ENCODE measurements at regions not wholly inside any gene's neighbourhood (a gene's known extent, or its start where the extent isn't known, plus 50 kb on each side); places are given as distances from the start of the nearest gene placed in this dataset.

DNA sequence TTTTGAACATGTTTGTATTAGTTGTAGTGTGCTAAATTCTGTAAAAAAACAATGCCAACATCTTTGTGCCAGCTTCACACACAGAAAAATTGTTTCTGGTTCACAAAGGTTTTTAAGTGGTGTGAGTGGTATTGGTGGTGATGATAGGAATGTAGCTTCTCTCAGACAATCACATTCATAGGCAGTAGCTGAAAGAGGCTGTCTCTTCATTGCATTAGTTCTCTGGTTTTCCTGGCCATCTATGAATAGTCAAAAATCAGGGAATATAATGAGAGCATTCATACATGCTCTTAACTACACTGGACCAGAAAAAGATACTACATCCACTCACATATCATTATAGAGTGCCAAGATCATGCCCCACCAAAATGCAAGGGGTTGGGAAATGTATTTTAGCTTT lies 433.5 kb downstream of the FLRT2 start:
- DNase-seq (ENCODE audit: low read depth) = no peak

GRCh38 chr14:85960756-85961155 lies 430.8 kb downstream of the FLRT2 start:
- TF ChIP-seq, protein P1, sequence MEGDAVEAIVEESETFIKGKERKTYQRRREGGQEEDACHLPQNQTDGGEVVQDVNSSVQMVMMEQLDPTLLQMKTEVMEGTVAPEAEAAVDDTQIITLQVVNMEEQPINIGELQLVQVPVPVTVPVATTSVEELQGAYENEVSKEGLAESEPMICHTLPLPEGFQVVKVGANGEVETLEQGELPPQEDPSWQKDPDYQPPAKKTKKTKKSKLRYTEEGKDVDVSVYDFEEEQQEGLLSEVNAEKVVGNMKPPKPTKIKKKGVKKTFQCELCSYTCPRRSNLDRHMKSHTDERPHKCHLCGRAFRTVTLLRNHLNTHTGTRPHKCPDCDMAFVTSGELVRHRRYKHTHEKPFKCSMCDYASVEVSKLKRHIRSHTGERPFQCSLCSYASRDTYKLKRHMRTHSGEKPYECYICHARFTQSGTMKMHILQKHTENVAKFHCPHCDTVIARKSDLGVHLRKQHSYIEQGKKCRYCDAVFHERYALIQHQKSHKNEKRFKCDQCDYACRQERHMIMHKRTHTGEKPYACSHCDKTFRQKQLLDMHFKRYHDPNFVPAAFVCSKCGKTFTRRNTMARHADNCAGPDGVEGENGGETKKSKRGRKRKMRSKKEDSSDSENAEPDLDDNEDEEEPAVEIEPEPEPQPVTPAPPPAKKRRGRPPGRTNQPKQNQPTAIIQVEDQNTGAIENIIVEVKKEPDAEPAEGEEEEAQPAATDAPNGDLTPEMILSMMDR (IDR thresholded peaks at IDR 0.05; ENCODE audit: low read depth, low read length) = no peak
- no peak for TF ChIP-seq POLR2A (IDR thresholded peaks at IDR 0.05; ENCODE audit: extremely low read depth, insufficient read length)
- TF ChIP-seq MYC (IDR thresholded peaks at IDR 0.05; ENCODE audit: low read depth, low read length) = no peak
- TF ChIP-seq, protein P2, sequence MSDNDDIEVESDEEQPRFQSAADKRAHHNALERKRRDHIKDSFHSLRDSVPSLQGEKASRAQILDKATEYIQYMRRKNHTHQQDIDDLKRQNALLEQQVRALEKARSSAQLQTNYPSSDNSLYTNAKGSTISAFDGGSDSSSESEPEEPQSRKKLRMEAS (IDR thresholded peaks at IDR 0.05; ENCODE audit: low read depth, low read length) = no peak
- DNase-seq (ENCODE audit: low read depth) = no peak
- H3K4me3 ChIP-seq (ENCODE audit: low read depth, low read length) = no peak overlapping the region

More for the DNA sequence above, 433.5 kb downstream of the FLRT2 start:
- H3K4me3 ChIP-seq (ENCODE audit: low read depth, low read length) = no peak overlapping the region
- TF ChIP-seq POLR2A (IDR thresholded peaks at IDR 0.05; ENCODE audit: extremely low read depth, insufficient read length) (no peak), MYC (IDR thresholded peaks at IDR 0.05; ENCODE audit: low read depth, low read length) (no peak)
- TF ChIP-seq, protein P1 (IDR thresholded peaks at IDR 0.05; ENCODE audit: low read depth, low read length) = no peak
- TF ChIP-seq, protein P2 (IDR thresholded peaks at IDR 0.05; ENCODE audit: low read depth, low read length) = no peak

DNA sequence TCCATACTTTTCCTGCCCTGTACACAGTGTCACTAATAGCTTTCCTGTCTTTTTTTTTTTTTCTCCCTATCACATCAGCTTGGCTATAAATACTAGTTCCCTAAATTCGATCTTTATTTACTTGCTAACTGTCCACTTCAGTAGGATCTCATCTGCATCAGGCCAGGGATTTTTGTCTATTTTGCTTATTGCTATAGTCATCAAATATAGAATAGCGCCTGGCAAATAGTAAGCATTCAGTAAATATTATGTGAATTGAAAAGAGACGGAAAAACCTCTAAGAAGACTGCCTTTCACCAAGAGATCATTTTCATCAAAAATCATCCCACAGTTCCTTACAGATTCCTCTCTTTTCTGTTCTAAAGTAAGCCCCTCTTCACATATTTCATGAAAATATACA lies 429.1 kb downstream of the FLRT2 start:
- no peak overlapping the region for H3K4me3 ChIP-seq (ENCODE audit: low read depth, low read length)
- TF ChIP-seq, protein P2 (IDR thresholded peaks at IDR 0.05; ENCODE audit: low read depth, low read length) = no peak
- TF ChIP-seq, protein P1 (IDR thresholded peaks at IDR 0.05; ENCODE audit: low read depth, low read length) = no peak
- TF ChIP-seq MYC (IDR thresholded peaks at IDR 0.05; ENCODE audit: low read depth, low read length) = no peak
- no peak for TF ChIP-seq POLR2A (IDR thresholded peaks at IDR 0.05; ENCODE audit: extremely low read depth, insufficient read length)
- DNase-seq (ENCODE audit: low read depth) = no peak

GRCh38 chr14:85958069-85958468 lies 428.1 kb downstream of the FLRT2 start:
- no peak for TF ChIP-seq MYC (IDR thresholded peaks at IDR 0.05; ENCODE audit: low read depth, low read length)
- TF ChIP-seq, protein P1 (IDR thresholded peaks at IDR 0.05; ENCODE audit: low read depth, low read length) = no peak
- TF ChIP-seq POLR2A (IDR thresholded peaks at IDR 0.05; ENCODE audit: extremely low read depth, insufficient read length) = no peak
- TF ChIP-seq, protein P2 (IDR thresholded peaks at IDR 0.05; ENCODE audit: low read depth, low read length) = no peak
- no peak overlapping the region for H3K4me3 ChIP-seq (ENCODE audit: low read depth, low read length)

DNA sequence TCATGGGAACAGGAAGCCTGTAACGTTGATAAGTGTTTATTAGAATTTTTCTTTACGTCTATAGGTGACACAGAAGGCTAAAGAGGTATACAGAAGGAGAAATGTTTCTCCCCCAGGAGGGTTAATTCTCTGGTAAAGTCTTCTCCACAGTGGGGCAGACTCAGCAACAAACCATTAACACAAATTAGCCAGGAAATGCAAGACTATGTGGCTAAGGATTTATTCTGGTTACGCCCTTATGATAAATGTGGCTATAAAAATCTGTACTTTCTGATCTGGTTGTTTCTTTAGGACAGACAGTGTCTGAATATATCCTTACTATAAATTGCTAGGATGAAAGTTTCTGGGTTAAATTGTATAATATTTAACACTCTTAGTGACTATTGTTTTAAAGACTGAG lies 423.3 kb downstream of the FLRT2 start:
- H3K4me3 ChIP-seq (ENCODE audit: low read depth, low read length) = no peak overlapping the region
- no peak for DNase-seq (ENCODE audit: low read depth)
- TF ChIP-seq, protein P2 (IDR thresholded peaks at IDR 0.05; ENCODE audit: low read depth, low read length) = no peak
- TF ChIP-seq MYC (IDR thresholded peaks at IDR 0.05; ENCODE audit: low read depth, low read length) (no peak), POLR2A (IDR thresholded peaks at IDR 0.05; ENCODE audit: extremely low read depth, insufficient read length) (no peak)
- TF ChIP-seq, protein P1 (IDR thresholded peaks at IDR 0.05; ENCODE audit: low read depth, low read length) = no peak

More at GRCh38 chr14:85958069-85958468, 428.1 kb downstream of the FLRT2 start:
- no peak for DNase-seq (ENCODE audit: low read depth)

Data from NB4 (cell line).